ENCODE measurements at regions not wholly inside any gene's neighbourhood (a gene's known extent, or its start where the extent isn't known, plus 50 kb on each side); places are given as distances from the start of the nearest gene placed in this dataset.
"Not testable (repeated sequence)": the region's sequence is repeated elsewhere in the genome, so short reads cannot be mapped to it uniquely, and the experiment has no call there.

DNA sequence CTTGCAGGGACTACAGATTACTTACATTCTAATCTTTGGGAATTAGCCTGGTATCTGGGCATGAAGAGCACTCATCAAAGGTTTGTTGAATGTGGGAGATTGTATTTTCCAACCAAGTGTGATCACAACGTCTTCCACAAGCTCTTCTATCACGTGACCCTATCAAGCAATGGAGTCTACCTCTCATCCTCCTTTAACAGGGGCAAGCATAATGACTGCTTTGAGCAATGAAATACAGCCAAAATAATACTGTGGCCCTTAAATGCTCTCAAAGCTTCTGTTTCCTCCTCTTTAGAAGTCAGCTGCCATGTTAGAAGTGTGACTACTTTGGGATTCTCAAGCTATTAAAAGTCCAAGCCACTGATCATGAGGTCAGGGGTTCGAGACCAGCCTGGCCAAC lies 794.2 kb upstream of the TPTE start:
- TF ChIP-seq POLR2A, CTCF (IDR thresholded peaks at IDR 0.05): not testable (repeated sequence)

Data from esophagus squamous epithelium (tissue), 4 donors.